ENCODE measurements at regions not wholly inside any gene's neighbourhood (a gene's known extent, or its start where the extent isn't known, plus 50 kb on each side); places are given as distances from the start of the nearest gene placed in this dataset.

DNA sequence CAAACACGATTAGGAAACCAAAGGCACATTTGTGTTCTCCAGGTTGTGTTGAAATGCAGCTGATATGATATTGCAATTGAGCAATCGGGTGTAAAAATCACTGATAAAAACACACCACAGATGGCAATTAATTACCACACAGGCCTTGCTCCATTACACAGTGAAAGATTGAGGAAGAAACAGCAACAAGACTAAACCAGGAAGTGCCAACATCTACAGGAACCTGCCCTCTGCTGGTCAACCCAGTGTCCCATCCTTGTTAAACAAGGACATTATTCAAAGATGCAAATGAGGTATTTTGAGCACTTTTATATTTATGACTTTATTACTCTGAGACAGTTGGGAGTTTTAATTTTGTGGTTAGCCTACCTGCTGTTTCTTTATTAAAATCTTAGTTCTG, 765.6 kb upstream of the GHITM start:
- TF ChIP-seq, protein P1, sequence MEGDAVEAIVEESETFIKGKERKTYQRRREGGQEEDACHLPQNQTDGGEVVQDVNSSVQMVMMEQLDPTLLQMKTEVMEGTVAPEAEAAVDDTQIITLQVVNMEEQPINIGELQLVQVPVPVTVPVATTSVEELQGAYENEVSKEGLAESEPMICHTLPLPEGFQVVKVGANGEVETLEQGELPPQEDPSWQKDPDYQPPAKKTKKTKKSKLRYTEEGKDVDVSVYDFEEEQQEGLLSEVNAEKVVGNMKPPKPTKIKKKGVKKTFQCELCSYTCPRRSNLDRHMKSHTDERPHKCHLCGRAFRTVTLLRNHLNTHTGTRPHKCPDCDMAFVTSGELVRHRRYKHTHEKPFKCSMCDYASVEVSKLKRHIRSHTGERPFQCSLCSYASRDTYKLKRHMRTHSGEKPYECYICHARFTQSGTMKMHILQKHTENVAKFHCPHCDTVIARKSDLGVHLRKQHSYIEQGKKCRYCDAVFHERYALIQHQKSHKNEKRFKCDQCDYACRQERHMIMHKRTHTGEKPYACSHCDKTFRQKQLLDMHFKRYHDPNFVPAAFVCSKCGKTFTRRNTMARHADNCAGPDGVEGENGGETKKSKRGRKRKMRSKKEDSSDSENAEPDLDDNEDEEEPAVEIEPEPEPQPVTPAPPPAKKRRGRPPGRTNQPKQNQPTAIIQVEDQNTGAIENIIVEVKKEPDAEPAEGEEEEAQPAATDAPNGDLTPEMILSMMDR (IDR thresholded peaks at IDR 0.05), result peak in 3 of 4 donors; percentile 29 to 44 (median 43)
- TF ChIP-seq POLR2A (IDR thresholded peaks at IDR 0.05), result no peak
